ENCODE measurements at regions not wholly inside any gene's neighbourhood (a gene's known extent, or its start where the extent isn't known, plus 50 kb on each side); places are given as distances from the start of the nearest gene placed in this dataset.

GRCh38 chr1:238649200-238649599, 737.2 kb upstream of the CHRM3 start:
- no peaks in the 10 kb centered on the region for H3K36me3 ChIP-seq (ENCODE audit: control insufficient read depth in 4 of 4, insufficient read depth in 3 of 4, low read depth in 1 of 4, low read length in 3 of 4)
- H3K4me1 ChIP-seq (ENCODE audit: control insufficient read depth in 4 of 4, insufficient read depth in 4 of 4, low read length in 3 of 4): no peaks in the 10 kb centered on the region
- no peak overlapping the region for H3K9ac ChIP-seq (ENCODE audit: low read depth in 1 of 2, low read length in 2 of 2)
- DNase-seq (ENCODE audit: low spot score): no peak
- H3K4me3 ChIP-seq (ENCODE audit: low read depth in 1 of 3, low read length in 3 of 3): no peak overlapping the region
- H3K9me3 ChIP-seq (ENCODE audit: control insufficient read depth in 4 of 4, low read length in 3 of 4): no peaks in the 10 kb centered on the region
- TF ChIP-seq CTCF (IDR thresholded peaks at IDR 0.05; ENCODE audit: low read depth, low read length, missing input control): no peak
- TF ChIP-seq RAD21 (IDR thresholded peaks at IDR 0.05): no peak
- no peak for TF ChIP-seq JUND (IDR thresholded peaks at IDR 0.05)
- TF ChIP-seq RXRA (IDR thresholded peaks at IDR 0.05): no peak
- no peak for TF ChIP-seq HNF4G (IDR thresholded peaks at IDR 0.05)
- TF ChIP-seq, protein P1, sequence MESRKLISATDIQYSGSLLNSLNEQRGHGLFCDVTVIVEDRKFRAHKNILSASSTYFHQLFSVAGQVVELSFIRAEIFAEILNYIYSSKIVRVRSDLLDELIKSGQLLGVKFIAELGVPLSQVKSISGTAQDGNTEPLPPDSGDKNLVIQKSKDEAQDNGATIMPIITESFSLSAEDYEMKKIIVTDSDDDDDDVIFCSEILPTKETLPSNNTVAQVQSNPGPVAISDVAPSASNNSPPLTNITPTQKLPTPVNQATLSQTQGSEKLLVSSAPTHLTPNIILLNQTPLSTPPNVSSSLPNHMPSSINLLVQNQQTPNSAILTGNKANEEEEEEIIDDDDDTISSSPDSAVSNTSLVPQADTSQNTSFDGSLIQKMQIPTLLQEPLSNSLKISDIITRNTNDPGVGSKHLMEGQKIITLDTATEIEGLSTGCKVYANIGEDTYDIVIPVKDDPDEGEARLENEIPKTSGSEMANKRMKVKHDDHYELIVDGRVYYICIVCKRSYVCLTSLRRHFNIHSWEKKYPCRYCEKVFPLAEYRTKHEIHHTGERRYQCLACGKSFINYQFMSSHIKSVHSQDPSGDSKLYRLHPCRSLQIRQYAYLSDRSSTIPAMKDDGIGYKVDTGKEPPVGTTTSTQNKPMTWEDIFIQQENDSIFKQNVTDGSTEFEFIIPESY (IDR thresholded peaks at IDR 0.05): no peak
- TF ChIP-seq, protein P2, sequence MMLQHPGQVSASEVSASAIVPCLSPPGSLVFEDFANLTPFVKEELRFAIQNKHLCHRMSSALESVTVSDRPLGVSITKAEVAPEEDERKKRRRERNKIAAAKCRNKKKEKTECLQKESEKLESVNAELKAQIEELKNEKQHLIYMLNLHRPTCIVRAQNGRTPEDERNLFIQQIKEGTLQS (IDR thresholded peaks at IDR 0.05): no peak
- H3K27ac ChIP-seq (ENCODE audit: low read depth in 1 of 2, low read length in 2 of 2): no peak overlapping the region
- H3K27me3 ChIP-seq (ENCODE audit: control insufficient read depth in 4 of 4, insufficient read depth in 4 of 4, low read length in 3 of 4): no peaks in the 10 kb centered on the region

- no peaks in the 10 kb centered on the region for H3K27me3 ChIP-seq (ENCODE audit: control insufficient read depth in 4 of 4, insufficient read depth in 4 of 4, low read length in 3 of 4)
- DNase-seq (ENCODE audit: low spot score): no peak
- no peaks in the 10 kb centered on the region for H3K4me1 ChIP-seq (ENCODE audit: control insufficient read depth in 4 of 4, insufficient read depth in 4 of 4, low read length in 3 of 4)
- no peaks in the 10 kb centered on the region for H3K36me3 ChIP-seq (ENCODE audit: control insufficient read depth in 4 of 4, insufficient read depth in 3 of 4, low read depth in 1 of 4, low read length in 3 of 4)
- H3K9me3 ChIP-seq (ENCODE audit: control insufficient read depth in 4 of 4, low read length in 3 of 4): no peaks in the 10 kb centered on the region
- 68% methylated on average over 4 of the region's 4 CpGs for WGBS
- no peak overlapping the region for H3K4me3 ChIP-seq (ENCODE audit: low read depth in 1 of 3, low read length in 3 of 3)
- no peak overlapping the region for H3K9ac ChIP-seq (ENCODE audit: low read depth in 1 of 2, low read length in 2 of 2)
- no peak overlapping the region for H3K27ac ChIP-seq (ENCODE audit: low read depth in 1 of 2, low read length in 2 of 2)
- TF ChIP-seq YY1 (IDR thresholded peaks at IDR 0.05): no peak
- TF ChIP-seq, protein P3, sequence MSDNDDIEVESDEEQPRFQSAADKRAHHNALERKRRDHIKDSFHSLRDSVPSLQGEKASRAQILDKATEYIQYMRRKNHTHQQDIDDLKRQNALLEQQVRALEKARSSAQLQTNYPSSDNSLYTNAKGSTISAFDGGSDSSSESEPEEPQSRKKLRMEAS (IDR thresholded peaks at IDR 0.05): no peak
- no peak for TF ChIP-seq HNF4G (IDR thresholded peaks at IDR 0.05)
- TF ChIP-seq HNF4A (conservative IDR thresholded peaks at IDR 0.05): no peak
- no peak for TF ChIP-seq JUND (IDR thresholded peaks at IDR 0.05)
- TF ChIP-seq RXRA (IDR thresholded peaks at IDR 0.05): no peak
- TF ChIP-seq, protein P1 (IDR thresholded peaks at IDR 0.05): no peak
- TF ChIP-seq GABPA (IDR thresholded peaks at IDR 0.05 in 1 of 2, conservative IDR thresholded peaks at IDR 0.05 in 1 of 2): no peak
- no peak for TF ChIP-seq TAF1 (conservative IDR thresholded peaks at IDR 0.05)
- no peak for TF ChIP-seq CTCF (IDR thresholded peaks at IDR 0.05; ENCODE audit: low read depth, low read length, missing input control)
- no peak for TF ChIP-seq EGR1 (IDR thresholded peaks at IDR 0.05; ENCODE audit: low read depth in 2 of 2)
- no peak for TF ChIP-seq SP1 (IDR thresholded peaks at IDR 0.05)
- TF ChIP-seq NR2F2 (IDR thresholded peaks at IDR 0.05): no peak
Observed at GRCh38 chr1:238648751-238649150, 737.6 kb upstream of the CHRM3 start.
